ENCODE measurements at regions not wholly inside any gene's neighbourhood (a gene's known extent, or its start where the extent isn't known, plus 50 kb on each side); places are given as distances from the start of the nearest gene placed in this dataset.

GRCh38 chr10:4371691-4372295 lies 454.2 kb upstream of the AKR1E2 start:
- no peak for TF ChIP-seq EZH2 (IDR thresholded peaks at IDR 0.05; ENCODE audit: low read length, unreplicated experiment)
- TF ChIP-seq, protein P1, sequence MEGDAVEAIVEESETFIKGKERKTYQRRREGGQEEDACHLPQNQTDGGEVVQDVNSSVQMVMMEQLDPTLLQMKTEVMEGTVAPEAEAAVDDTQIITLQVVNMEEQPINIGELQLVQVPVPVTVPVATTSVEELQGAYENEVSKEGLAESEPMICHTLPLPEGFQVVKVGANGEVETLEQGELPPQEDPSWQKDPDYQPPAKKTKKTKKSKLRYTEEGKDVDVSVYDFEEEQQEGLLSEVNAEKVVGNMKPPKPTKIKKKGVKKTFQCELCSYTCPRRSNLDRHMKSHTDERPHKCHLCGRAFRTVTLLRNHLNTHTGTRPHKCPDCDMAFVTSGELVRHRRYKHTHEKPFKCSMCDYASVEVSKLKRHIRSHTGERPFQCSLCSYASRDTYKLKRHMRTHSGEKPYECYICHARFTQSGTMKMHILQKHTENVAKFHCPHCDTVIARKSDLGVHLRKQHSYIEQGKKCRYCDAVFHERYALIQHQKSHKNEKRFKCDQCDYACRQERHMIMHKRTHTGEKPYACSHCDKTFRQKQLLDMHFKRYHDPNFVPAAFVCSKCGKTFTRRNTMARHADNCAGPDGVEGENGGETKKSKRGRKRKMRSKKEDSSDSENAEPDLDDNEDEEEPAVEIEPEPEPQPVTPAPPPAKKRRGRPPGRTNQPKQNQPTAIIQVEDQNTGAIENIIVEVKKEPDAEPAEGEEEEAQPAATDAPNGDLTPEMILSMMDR (conservative IDR thresholded peaks at IDR 0.05; ENCODE audit: low read depth, low read length), result no peak

Data from PC-3 (cell line).